Left lung (tissue), 4 donors: ENCODE measurements at regions not wholly inside any gene's neighbourhood (a gene's known extent, or its start where the extent isn't known, plus 50 kb on each side); places are given as distances from the start of the nearest gene placed in this dataset.

Source experiments
- ATAC-seq: fragments of 200-7000 bp; cut with Tn5 transposase; one replicate; pipeline ENCODE4 v1.9.1; 2020; ENCODE audit warnings: moderate library complexity
- DNase-seq, 4 donors: peaks; one replicate each; pipeline ENCODE4 v3.0.0-alpha.2; 2013 to 2020
- H3K27ac ChIP-seq, 2 donors: fragments of 200-600 bp; sonication (generic) in 1 of 2; one replicate each; pipeline versions ENCODE4 v1.5.0 to v1.8.0; 2020 to 2021
- H3K27me3 ChIP-seq, 2 donors: fragments of 200-600 bp; sonication (generic) in 1 of 2; one replicate each; pipeline versions ENCODE4 v1.5.0 to v1.8.0; 2020 to 2021
- H3K36me3 ChIP-seq, 2 donors: fragments of 200-600 bp; sonication (generic) in 1 of 2; one replicate each; pipeline versions ENCODE4 v1.5.0 to v1.8.0; 2020 to 2021
- H3K4me1 ChIP-seq, 2 donors: fragments of 200-600 bp; one replicate each; pipeline ENCODE4 v1.8.0; 2021
- H3K4me3 ChIP-seq, 2 donors: fragments of 200-600 bp; sonication (generic) in 1 of 2; one replicate each; pipeline versions ENCODE4 v1.5.0 to v1.8.0; 2020 to 2021; ENCODE audit warnings: mild to moderate bottlenecking in 1 of 2
- H3K9me3 ChIP-seq, 2 donors: fragments of 200-600 bp; sonication (generic) in 1 of 2; one replicate each; pipeline versions ENCODE4 v1.5.0 to v1.8.0; 2020 to 2021
- intact Hi-C, 2 donors: fragments of 100-400 bp; cut with DNase I; formaldehyde crosslinking; loops; one replicate each; pipeline versions ENCODE4 v1.11.2 to v1.14.2; 2022
- TF ChIP-seq, protein P1 (sequence below), 2 donors: fragments of 200-600 bp; sonication (generic) in 1 of 2; IDR thresholded peaks; one replicate each; pipeline versions ENCODE4 v1.5.0 to v1.8.0; 2021; ENCODE audit warnings: antibody characterized with exemption in 2 of 2
- donor health status: DM: no; HTN: yes; CAD: no.
- donor health status: DM: no; HTN: no; CAD: no.

DNA sequence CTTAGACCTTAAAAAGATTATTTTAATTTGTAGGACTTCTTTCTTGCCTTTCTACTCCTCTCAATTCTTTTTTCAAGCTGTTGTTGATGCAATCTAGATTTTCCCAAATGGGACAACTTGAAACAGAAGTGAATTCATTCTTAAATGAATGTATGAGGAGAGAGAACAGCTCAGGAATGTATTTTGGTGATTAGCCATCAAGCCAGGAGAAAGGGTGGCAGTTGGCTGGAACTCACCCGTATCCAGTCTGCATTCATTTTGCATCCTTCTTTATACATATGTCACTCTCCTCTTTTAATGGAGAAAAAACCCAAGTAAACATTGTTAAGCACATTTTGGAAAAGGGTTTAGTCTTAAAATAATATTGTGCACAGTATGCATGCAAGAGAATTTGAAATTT lies 251.3 kb downstream of the REEP3 start:
- DNase-seq, result no peak
- Histone ChIP-seq H3K4me1 (no peaks in the 10 kb centered on the region), H3K4me3 (no peak overlapping the region), H3K9me3 (no peaks in the 10 kb centered on the region), H3K36me3 (no peaks in the 10 kb centered on the region), H3K27ac (no peak overlapping the region), H3K27me3 (no peaks in the 10 kb centered on the region)
- TF ChIP-seq, protein P1, sequence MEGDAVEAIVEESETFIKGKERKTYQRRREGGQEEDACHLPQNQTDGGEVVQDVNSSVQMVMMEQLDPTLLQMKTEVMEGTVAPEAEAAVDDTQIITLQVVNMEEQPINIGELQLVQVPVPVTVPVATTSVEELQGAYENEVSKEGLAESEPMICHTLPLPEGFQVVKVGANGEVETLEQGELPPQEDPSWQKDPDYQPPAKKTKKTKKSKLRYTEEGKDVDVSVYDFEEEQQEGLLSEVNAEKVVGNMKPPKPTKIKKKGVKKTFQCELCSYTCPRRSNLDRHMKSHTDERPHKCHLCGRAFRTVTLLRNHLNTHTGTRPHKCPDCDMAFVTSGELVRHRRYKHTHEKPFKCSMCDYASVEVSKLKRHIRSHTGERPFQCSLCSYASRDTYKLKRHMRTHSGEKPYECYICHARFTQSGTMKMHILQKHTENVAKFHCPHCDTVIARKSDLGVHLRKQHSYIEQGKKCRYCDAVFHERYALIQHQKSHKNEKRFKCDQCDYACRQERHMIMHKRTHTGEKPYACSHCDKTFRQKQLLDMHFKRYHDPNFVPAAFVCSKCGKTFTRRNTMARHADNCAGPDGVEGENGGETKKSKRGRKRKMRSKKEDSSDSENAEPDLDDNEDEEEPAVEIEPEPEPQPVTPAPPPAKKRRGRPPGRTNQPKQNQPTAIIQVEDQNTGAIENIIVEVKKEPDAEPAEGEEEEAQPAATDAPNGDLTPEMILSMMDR (IDR thresholded peaks at IDR 0.05), result no peak
- no peak for ATAC-seq
- intact Hi-C loops, result no loop called here

DNA sequence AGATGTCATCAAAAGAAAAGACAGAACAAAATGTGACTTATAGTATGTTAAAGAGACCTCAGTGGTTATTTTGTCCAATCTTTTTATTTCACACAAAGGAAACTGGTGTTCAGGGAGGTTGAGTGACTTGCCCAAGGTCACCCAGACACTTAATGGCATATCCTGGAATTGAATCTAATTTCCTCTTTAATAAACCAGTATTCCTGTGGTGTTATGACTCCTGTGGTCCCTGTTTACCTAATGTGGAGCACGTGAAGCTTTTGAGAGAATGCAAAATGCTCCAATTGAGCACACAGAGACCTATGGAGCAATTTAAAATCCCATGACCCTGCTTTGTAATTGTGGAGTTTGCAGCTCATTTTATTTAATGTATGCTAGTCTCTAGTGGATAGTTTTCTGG lies 251.9 kb downstream of the REEP3 start:
- intact Hi-C loops, result no loop called here
- ATAC-seq (no peak), DNase-seq (no peak)
- Histone ChIP-seq H3K36me3 (no peaks in the 10 kb centered on the region), H3K4me3 (no peak overlapping the region), H3K9me3 (no peaks in the 10 kb centered on the region), H3K27ac (no peak overlapping the region), H3K27me3 (no peaks in the 10 kb centered on the region), H3K4me1 (no peaks in the 10 kb centered on the region)
- TF ChIP-seq, protein P1 (IDR thresholded peaks at IDR 0.05), result no peak

DNA sequence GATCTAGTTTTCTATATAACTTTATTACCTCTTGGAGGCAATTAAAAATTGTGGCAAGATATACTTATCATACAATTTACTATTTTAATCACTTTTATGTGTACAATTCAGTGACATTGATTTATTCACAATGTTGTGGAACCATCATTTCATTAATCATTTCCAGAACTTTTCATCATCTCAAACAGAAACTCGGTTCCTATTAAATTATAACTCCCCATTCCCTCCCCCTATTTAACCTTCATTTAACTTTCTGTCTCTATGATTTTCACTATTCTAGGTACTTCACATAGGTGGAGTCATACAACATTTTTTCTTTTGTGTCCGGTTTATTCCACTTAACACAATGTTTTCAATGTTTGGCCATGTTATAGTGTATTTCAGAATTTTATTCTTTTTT lies 252.8 kb downstream of the REEP3 start:
- Histone ChIP-seq H3K27me3 (no peaks in the 10 kb centered on the region), H3K36me3 (no peaks in the 10 kb centered on the region), H3K9me3 (no peaks in the 10 kb centered on the region), H3K4me1 (no peaks in the 10 kb centered on the region), H3K27ac (no peak overlapping the region), H3K4me3 (no peak overlapping the region)
- TF ChIP-seq, protein P1 (IDR thresholded peaks at IDR 0.05), result no peak
- ATAC-seq (no peak), DNase-seq (no peak)
- intact Hi-C loops, result no loop called here

DNA sequence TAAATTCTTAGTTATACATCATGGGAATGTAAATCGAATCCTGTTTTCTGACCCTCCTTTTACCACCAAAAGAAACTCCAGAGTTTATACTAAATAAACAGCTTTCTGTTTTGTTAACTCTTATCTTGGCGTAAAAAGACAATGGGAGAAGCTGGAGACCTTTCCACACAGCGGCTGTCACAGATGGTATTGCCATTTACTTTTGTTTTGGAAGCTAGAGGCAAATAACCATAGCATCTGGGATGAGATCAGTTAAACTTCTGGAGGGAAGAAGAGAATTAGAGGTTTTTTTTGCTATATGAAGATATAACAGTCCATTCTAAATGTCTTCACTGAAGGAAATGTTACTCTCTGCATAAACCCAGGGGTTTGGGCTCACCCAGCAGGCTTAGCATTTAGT lies 258.9 kb downstream of the REEP3 start:
- no peak overlapping the region for H3K27ac ChIP-seq
- no peaks in the 10 kb centered on the region for H3K9me3 ChIP-seq
- no peak for ATAC-seq
- no peaks in the 10 kb centered on the region for H3K27me3 ChIP-seq
- no peaks in the 10 kb centered on the region for H3K4me1 ChIP-seq
- H3K36me3 ChIP-seq, result no peaks in the 10 kb centered on the region
- H3K4me3 ChIP-seq, result no peak overlapping the region
- intact Hi-C loops, result no loop called here
- TF ChIP-seq, protein P1 (IDR thresholded peaks at IDR 0.05), result no peak
- no peak for DNase-seq

DNA sequence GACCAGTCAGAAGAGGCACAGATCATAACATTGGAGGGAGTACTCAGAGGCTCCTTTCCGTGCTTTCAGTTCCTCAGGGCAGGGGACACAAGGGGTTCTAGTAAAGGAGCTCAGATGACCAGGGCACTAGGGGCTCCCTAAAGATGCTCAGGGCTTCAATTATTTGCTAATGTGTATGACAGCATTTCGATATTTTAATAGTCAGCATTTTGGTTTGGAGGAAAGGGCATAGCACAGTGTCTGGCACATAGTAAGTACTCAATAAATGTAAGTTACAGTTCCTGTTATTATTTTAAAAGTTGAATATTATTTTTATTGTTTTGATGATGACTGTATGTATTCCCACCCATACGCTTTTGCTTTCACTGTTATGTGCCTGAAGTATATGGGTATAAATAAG lies 260.0 kb downstream of the REEP3 start:
- H3K27ac ChIP-seq, result no peak overlapping the region
- no peaks in the 10 kb centered on the region for H3K9me3 ChIP-seq
- no peaks in the 10 kb centered on the region for H3K36me3 ChIP-seq
- no peaks in the 10 kb centered on the region for H3K4me1 ChIP-seq
- no peak overlapping the region for H3K4me3 ChIP-seq
- no peak for ATAC-seq
- DNase-seq, result no peak
- TF ChIP-seq, protein P1 (IDR thresholded peaks at IDR 0.05), result no peak
- H3K27me3 ChIP-seq, result no peaks in the 10 kb centered on the region
- intact Hi-C loops, result no loop called here
